HepG2 (cell line): ENCODE measurements at regions not wholly inside any gene's neighbourhood (a gene's known extent, or its start where the extent isn't known, plus 50 kb on each side); places are given as distances from the start of the nearest gene placed in this dataset.

Experiments used
- AHDC1 ChIP-seq: sonication (generic); formaldehyde crosslinking; IDR thresholded peaks from 2 replicates; pipeline ENCODE4 v1.5.1; 2020; ENCODE audit warnings: mild to moderate bottlenecking, missing genetic modification reagents, borderline replicate concordance
- FOXM1 ChIP-seq: sonication (generic); formaldehyde crosslinking; IDR thresholded peaks from 2 replicates; pipeline ENCODE4 v1.5.0; 2020; ENCODE audit warnings: missing genetic modification reagents
- GABPB1 ChIP-seq: IDR thresholded peaks from 2 replicates; pipeline ENCODE4 v1.6.1; 2016; ENCODE audit warnings: mild to moderate bottlenecking, missing genetic modification reagents, moderate library complexity, missing compliant biosample characterization
- HNRNPK ChIP-seq: fragments of 200-400 bp; formaldehyde crosslinking; IDR thresholded peaks from 2 replicates; pipeline ENCODE4 v1.6.1; 2018; ENCODE audit warnings: low read length, low read depth, moderate library complexity, mild to moderate bottlenecking; ENCODE audit not compliant: poor library complexity, severe bottlenecking
- MXD1 ChIP-seq: sonication (generic); formaldehyde crosslinking; IDR thresholded peaks from 2 replicates; pipeline ENCODE4 v1.4.0; 2020; ENCODE audit warnings: mild to moderate bottlenecking, missing genetic modification reagents
- POLR2AphosphoS5 ChIP-seq: IDR thresholded peaks from 2 replicates; pipeline ENCODE4 v1.6.1; 2012; ENCODE audit warnings: low read depth, low read length
- RCOR2 ChIP-seq: IDR thresholded peaks from 2 replicates; pipeline ENCODE4 v1.6.1; 2016; ENCODE audit warnings: missing biosample characterization, missing genetic modification reagents
- SOX6 ChIP-seq, 2 experiments: fragments of 450-650 bp in 1 of 2; sonication (generic) in 1 of 2; formaldehyde crosslinking in 1 of 2; IDR thresholded peaks; 2 replicates each; pipeline versions ENCODE4 v1.4.0 to v1.6.1; 2017 to 2020; ENCODE audit warnings: antibody characterized with exemption in 1 of 2, mild to moderate bottlenecking in 1 of 2, missing genetic modification reagents in 1 of 2
- TAF1 ChIP-seq: sonication (generic); formaldehyde crosslinking; IDR thresholded peaks from 2 replicates; pipeline ENCODE4 v1.4.0; 2020; ENCODE audit warnings: missing genetic modification reagents
- TP53 ChIP-seq: sonication (generic); formaldehyde crosslinking; conservative IDR thresholded peaks from 2 replicates; pipeline ENCODE4 v1.4.0; 2020; ENCODE audit warnings: missing genetic modification reagents
- ZFP37 ChIP-seq: sonication (generic); formaldehyde crosslinking; IDR thresholded peaks from 2 replicates; pipeline ENCODE4 v1.4.0; 2020; ENCODE audit warnings: missing genetic modification reagents, borderline replicate concordance
- ZFX ChIP-seq: sonication (generic); formaldehyde crosslinking; IDR thresholded peaks from 2 replicates; pipeline ENCODE4 v1.4.0; 2020; ENCODE audit warnings: mild to moderate bottlenecking, low read depth, missing genetic modification reagents, moderate library complexity
- ZNF552 ChIP-seq: sonication (generic); formaldehyde crosslinking; IDR thresholded peaks from 2 replicates; pipeline ENCODE4 v1.9.0; 2022; ENCODE audit warnings: missing genetic modification reagents, mild to moderate bottlenecking, borderline replicate concordance

- TF ChIP-seq TAF1 = no peak
- no peak for TF ChIP-seq HNRNPK
- TF ChIP-seq MXD1 = no peak
- no peak for TF ChIP-seq ZFX (CRISPR knock-in tag)
- TF ChIP-seq FOXM1 (CRISPR knock-in tag) = no peak
- TF ChIP-seq GABPB1 (CRISPR knock-in tag) = no peak
- no peak for TF ChIP-seq RCOR2
- no peak for TF ChIP-seq POLR2AphosphoS5
- no peak for TF ChIP-seq ZFP37 (CRISPR knock-in tag)
- no peak for TF ChIP-seq ZNF552 (CRISPR knock-in tag)
- TF ChIP-seq AHDC1 (CRISPR knock-in tag) = no peak
- TF ChIP-seq SOX6 (IDR thresholded peaks at IDR 0.05) = no peak
- TF ChIP-seq SOX6 (CRISPR knock-in tag; IDR thresholded peaks at IDR 0.05) = no peak
- no peak for TF ChIP-seq TP53 (CRISPR knock-in tag)
Measured at GRCh38 chr7:21106296-21106732, 319.6 kb upstream of the SP8 start.
